Endothelial cell of umbilical vein (primary cell): ENCODE measurements at regions not wholly inside any gene's neighbourhood (a gene's known extent, or its start where the extent isn't known, plus 50 kb on each side); places are given as distances from the start of the nearest gene placed in this dataset.

ENCODE experiments used
- BruUV-seq: library from RNA; stranded (reverse); fragments of 400-500 nt; replicated peaks from 2 replicates; lab custom pipeline; 2021; lab: Mats Ljungman, UMichigan
- CTCF ChIA-PET: fragments of 300-600, 350-600 bp; sonication (Branson Sonifier 250); formaldehyde crosslinking; loops from one replicate; lab custom pipeline; 2021; ENCODE audit warnings: antibody characterized with exemption, inconsistent platforms; lab: Charles Lee
- POLR2A ChIA-PET: fragments of 300-600, 350-600 bp; sonication (Branson Sonifier 250); formaldehyde crosslinking; loops from one replicate; lab custom pipeline; 2021; ENCODE audit warnings: antibody characterized with exemption, inconsistent platforms; lab: Charles Lee
- DNase-seq: peaks from one replicate; pipeline ENCODE4 v3.0.0-alpha.2; 2011; ENCODE audit warnings: low read depth, low spot score
- FAIRE-seq: peaks from 2 replicates; lab custom pipeline; 2011; peaks lifted over from hg19 to GRCh38; lab: Jason Lieb, UNC
- H2AFZ ChIP-seq: 2 replicates; pipeline ENCODE4 v1.6.0; 2012; ENCODE audit warnings: low read depth, low read length, control low read depth, inconsistent platforms
- H3K27ac ChIP-seq: 2 replicates; pipeline ENCODE4 v1.5.1; 2011; ENCODE audit warnings: low read depth, mild to moderate bottlenecking, control low read depth, low read length, moderate library complexity; ENCODE audit not compliant: insufficient read depth
- H3K27me3 ChIP-seq, 2 experiments: 2 replicates each; pipeline versions ENCODE4 v1.6.0 to v1.6.1; 2011; ENCODE audit warnings: low read length in 2 of 2, mixed read lengths in 1 of 2; ENCODE audit not compliant: control insufficient read depth in 2 of 2, insufficient read depth in 2 of 2
- H3K36me3 ChIP-seq, 2 experiments: 2 replicates in 1 of 2; 3 replicates in 1 of 2; pipeline ENCODE4 v1.5.1; 2011; ENCODE audit warnings: low read length in 2 of 2, mild to moderate bottlenecking in 1 of 2, moderate library complexity in 1 of 2; ENCODE audit not compliant: control insufficient read depth in 2 of 2, insufficient read depth in 2 of 2; ENCODE audit errors: extremely low read depth in 1 of 2
- H3K4me1 ChIP-seq: 3 replicates; pipeline ENCODE4 v1.5.1; 2011; ENCODE audit warnings: mild to moderate bottlenecking, low read length; ENCODE audit not compliant: control insufficient read depth, insufficient read depth; ENCODE audit errors: extremely low read depth
- H3K4me2 ChIP-seq: 2 replicates; pipeline ENCODE4 v1.6.1; 2011; ENCODE audit warnings: low read length, control low read depth, mixed read lengths; ENCODE audit not compliant: insufficient read depth
- H3K4me3 ChIP-seq, 3 experiments: fragments of 200-600 bp in 1 of 3; sonication (generic), shearing (Covaris generic) in 1 of 3; replicated peaks in 1 of 3; 2 replicates each; pipeline ENCODE4 v1.5.1; 2011 to 2016; ENCODE audit warnings: control low read depth in 3 of 3, low read length in 3 of 3, mild to moderate bottlenecking in 2 of 3, inconsistent platforms in 1 of 3, low read depth in 1 of 3, moderate library complexity in 1 of 3; ENCODE audit not compliant: insufficient read depth in 1 of 3
- H3K79me2 ChIP-seq: 2 replicates; pipeline ENCODE4 v1.6.0; 2012; ENCODE audit warnings: low read length, inconsistent platforms; ENCODE audit not compliant: control insufficient read depth, insufficient read depth
- H3K9ac ChIP-seq: replicated peaks from 2 replicates; pipeline ENCODE3; 2011; ENCODE audit warnings: low read length, control low read depth; ENCODE audit not compliant: insufficient read depth; ENCODE audit errors: extremely low read depth
- H3K9me1 ChIP-seq: replicated peaks from 3 replicates; pipeline ENCODE4 v1.6.0; 2011; ENCODE audit warnings: mild to moderate bottlenecking, low read length; ENCODE audit not compliant: control insufficient read depth, insufficient read depth; ENCODE audit errors: extremely low read depth
- H3K9me3 ChIP-seq: replicated peaks from 2 replicates; pipeline ENCODE4 v1.5.1; 2012; ENCODE audit warnings: low read length, inconsistent platforms; ENCODE audit not compliant: control insufficient read depth, insufficient read depth
- H4K20me1 ChIP-seq: replicated peaks from 2 replicates; pipeline ENCODE3; 2011; ENCODE audit warnings: mild to moderate bottlenecking, low read length; ENCODE audit not compliant: control insufficient read depth, insufficient read depth; ENCODE audit errors: extremely low read depth
- EZH2 ChIP-seq: IDR thresholded peaks from 2 replicates; pipeline ENCODE4 v1.6.1; 2012; ENCODE audit warnings: borderline replicate concordance, low read depth, mild to moderate bottlenecking, moderate library complexity, low read length, inconsistent platforms; ENCODE audit not compliant: severe bottlenecking
- FOS ChIP-seq: IDR thresholded peaks from 2 replicates; pipeline ENCODE4 v1.6.1; 2011; ENCODE audit warnings: mild to moderate bottlenecking, low read length, moderate library complexity, borderline replicate concordance; ENCODE audit not compliant: insufficient read depth
- GATA2 ChIP-seq: IDR thresholded peaks from 2 replicates; pipeline ENCODE4 v1.7.0; 2011; ENCODE audit warnings: low read depth, mild to moderate bottlenecking, moderate library complexity, mixed read lengths, low read length; ENCODE audit not compliant: insufficient read length, insufficient read depth
- JUN ChIP-seq: IDR thresholded peaks from 2 replicates; pipeline ENCODE4 v1.6.1; 2011; ENCODE audit warnings: borderline replicate concordance, low read depth; ENCODE audit not compliant: insufficient read length, insufficient read depth
- MAX ChIP-seq: IDR thresholded peaks from 2 replicates; pipeline ENCODE4 v1.6.1; 2011; ENCODE audit not compliant: insufficient read depth, insufficient read length
- MYC ChIP-seq: IDR thresholded peaks from one replicate; pipeline ENCODE4 v1.6.1; 2011; ENCODE audit warnings: mild to moderate bottlenecking, low read depth, low read length
- POLR2A ChIP-seq: IDR thresholded peaks from 2 replicates; pipeline ENCODE4 v1.6.1; 2012; ENCODE audit warnings: low read depth, mild to moderate bottlenecking, control low read depth, low read length
- POLR2AphosphoS5 ChIP-seq: IDR thresholded peaks from 2 replicates; pipeline ENCODE4 v1.6.1; 2012; ENCODE audit warnings: low read depth, mild to moderate bottlenecking, control low read depth, low read length, moderate library complexity; ENCODE audit not compliant: insufficient read depth
- dilution Hi-C: fragments of 300-500 bp; cut with MboI; formaldehyde crosslinking; loops from one replicate; pipeline ENCODE4 v1.15.0; 2019; ENCODE audit warnings: low sequenced_read_pairs; ENCODE audit not compliant: extremely low pct_ligation_motif_present
- intact Hi-C: fragments of 100-400 bp; cut with micrococcal nuclease; formaldehyde crosslinking; loops from one replicate; pipeline ENCODE4 v1.10.0; 2022
- TF ChIP-seq, protein P1 (sequence below), 2 donors: IDR thresholded peaks; 1 replicate in 1 of 2; 2 replicates in 1 of 2; pipeline ENCODE4 v1.5.1; 2011; ENCODE audit warnings: low read length in 2 of 2, mild to moderate bottlenecking in 2 of 2, moderate library complexity in 2 of 2, control low read depth in 1 of 2, inconsistent platforms in 1 of 2, low read depth in 1 of 2; ENCODE audit not compliant: insufficient read depth in 1 of 2; ENCODE audit errors: extremely low read depth in 1 of 2

DNA sequence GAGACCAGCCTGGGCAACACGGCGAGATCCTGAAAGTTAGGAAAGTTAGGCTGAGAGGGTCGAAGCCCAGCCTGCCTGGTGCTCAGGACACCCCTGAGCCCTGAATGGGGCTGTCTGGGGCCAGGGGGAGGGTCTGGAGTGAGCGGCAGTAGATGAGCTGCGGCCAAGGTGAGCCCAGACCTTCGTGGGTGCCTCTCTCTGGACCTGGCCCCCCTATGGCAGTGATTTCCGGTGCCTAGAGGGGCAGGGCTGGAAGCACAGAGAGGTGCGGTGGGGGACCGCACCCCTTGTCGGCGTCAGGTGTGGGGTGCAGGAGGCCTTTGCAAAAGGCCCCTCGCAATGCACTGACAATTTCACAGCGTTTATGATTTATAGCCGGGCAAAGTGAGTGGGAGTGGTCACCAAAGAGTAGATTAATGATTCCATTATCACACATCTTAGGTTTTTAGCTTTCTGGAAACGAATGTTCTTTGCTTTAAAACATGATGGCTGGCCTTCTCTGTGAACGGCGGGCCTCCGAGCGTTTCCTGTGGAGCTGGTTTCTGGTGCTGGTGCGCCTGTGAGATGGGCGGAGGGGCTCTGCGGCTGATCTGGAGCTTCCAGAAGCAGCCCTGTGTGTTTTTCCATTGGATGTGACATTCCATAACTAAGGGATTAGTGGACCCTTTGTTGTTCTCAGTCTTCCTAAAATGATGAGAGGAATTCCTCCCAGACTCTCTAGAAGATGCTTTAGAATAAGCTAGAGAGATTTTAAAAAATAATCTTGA, 171.0 kb upstream of the ZNF32 start:
- no peak overlapping the region for H3K27ac ChIP-seq
- H3K4me2 ChIP-seq, result no peak overlapping the region
- H3K4me1 ChIP-seq, result peaks cover 2% of the 10 kb centered on the region
- dilution Hi-C loops (no loop called here), intact Hi-C loops (no loop called here)
- no peaks in the 10 kb centered on the region for H3K79me2 ChIP-seq
- no peak overlapping the region for H2AFZ ChIP-seq
- ChIA-PET CTCF (no interaction called here), POLR2A (no interaction called here)
- TF ChIP-seq EZH2 (no peak), JUN (no peak), MYC (no peak), GATA2 (no peak), POLR2A (no peak), POLR2AphosphoS5 (no peak), FOS (no peak), MAX (no peak)
- TF ChIP-seq, protein P1, sequence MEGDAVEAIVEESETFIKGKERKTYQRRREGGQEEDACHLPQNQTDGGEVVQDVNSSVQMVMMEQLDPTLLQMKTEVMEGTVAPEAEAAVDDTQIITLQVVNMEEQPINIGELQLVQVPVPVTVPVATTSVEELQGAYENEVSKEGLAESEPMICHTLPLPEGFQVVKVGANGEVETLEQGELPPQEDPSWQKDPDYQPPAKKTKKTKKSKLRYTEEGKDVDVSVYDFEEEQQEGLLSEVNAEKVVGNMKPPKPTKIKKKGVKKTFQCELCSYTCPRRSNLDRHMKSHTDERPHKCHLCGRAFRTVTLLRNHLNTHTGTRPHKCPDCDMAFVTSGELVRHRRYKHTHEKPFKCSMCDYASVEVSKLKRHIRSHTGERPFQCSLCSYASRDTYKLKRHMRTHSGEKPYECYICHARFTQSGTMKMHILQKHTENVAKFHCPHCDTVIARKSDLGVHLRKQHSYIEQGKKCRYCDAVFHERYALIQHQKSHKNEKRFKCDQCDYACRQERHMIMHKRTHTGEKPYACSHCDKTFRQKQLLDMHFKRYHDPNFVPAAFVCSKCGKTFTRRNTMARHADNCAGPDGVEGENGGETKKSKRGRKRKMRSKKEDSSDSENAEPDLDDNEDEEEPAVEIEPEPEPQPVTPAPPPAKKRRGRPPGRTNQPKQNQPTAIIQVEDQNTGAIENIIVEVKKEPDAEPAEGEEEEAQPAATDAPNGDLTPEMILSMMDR (IDR thresholded peaks at IDR 0.05; ENCODE audit: extremely low read depth in 1 of 2, insufficient read depth in 1 of 2, low read depth in 1 of 2, low read length in 2 of 2), result no peak
- no TSS peak for BruUV-seq
- no peaks in the 10 kb centered on the region for H3K9me3 ChIP-seq
- no peak overlapping the region for H3K9ac ChIP-seq
- H3K27me3 ChIP-seq, result no peaks in the 10 kb centered on the region
- no peaks in the 10 kb centered on the region for H3K36me3 ChIP-seq
- no peaks in the 10 kb centered on the region for H3K9me1 ChIP-seq
- FAIRE-seq (no peak), DNase-seq (no peak)
- H4K20me1 ChIP-seq, result no peaks in the 10 kb centered on the region
- no peak overlapping the region for H3K4me3 ChIP-seq
